Ascending aorta (tissue), 2 donors: ENCODE measurements at regions not wholly inside any gene's neighbourhood (a gene's known extent, or its start where the extent isn't known, plus 50 kb on each side); places are given as distances from the start of the nearest gene placed in this dataset.
"Not testable (repeated sequence)": the region's sequence is repeated elsewhere in the genome, so short reads cannot be mapped to it uniquely, and the experiment has no call there.

Experiments
- DNase-seq, 2 donors: peaks; one replicate each; pipeline ENCODE4 v3.0.0-alpha.2; 2019; ENCODE audit warnings: low spot score in 2 of 2
- H3K27ac ChIP-seq, 2 donors: fragments of 200-600 bp; sonication (generic); one replicate each; pipeline ENCODE4 v1.5.1; 2016 to 2017; ENCODE audit warnings: mild to moderate bottlenecking in 1 of 2
- H3K27me3 ChIP-seq: fragments of 200-600 bp; sonication (generic); one replicate; pipeline ENCODE4 v1.5.1; 2017
- H3K36me3 ChIP-seq, 2 donors: fragments of 200-600 bp; sonication (generic); one replicate each; pipeline ENCODE4 v1.5.1; 2016
- H3K4me1 ChIP-seq, 2 donors: fragments of 200-600 bp; sonication (generic); one replicate each; pipeline ENCODE4 v1.5.1; 2016 to 2017; ENCODE audit warnings: mild to moderate bottlenecking in 1 of 2
- H3K4me3 ChIP-seq, 2 donors: fragments of 200-600 bp; sonication (generic); one replicate each; pipeline ENCODE4 v1.5.1; 2016 to 2017; ENCODE audit warnings: mild to moderate bottlenecking in 1 of 2
- H3K9me3 ChIP-seq, 2 donors: fragments of 200-600 bp; sonication (generic); one replicate each; pipeline ENCODE4 v1.5.1; 2016
- intact Hi-C: fragments of 100-400 bp; cut with DNase I; formaldehyde crosslinking; loops from one replicate; pipeline ENCODE4 v1.15.1; 2023
- TF ChIP-seq, protein P1 (sequence below), 3 experiments: fragments of 200-600 bp in 2 of 3; fragments of 450-650 bp in 1 of 3; sonication (generic) in 2 of 3; IDR thresholded peaks; one replicate each; pipeline ENCODE4 v1.5.1; 2016 to 2019; ENCODE audit warnings: antibody characterized with exemption in 3 of 3, mild to moderate bottlenecking in 1 of 3, moderate library complexity in 1 of 3

- Histone ChIP-seq H3K36me3 (no peaks in the 10 kb centered on the region), H3K27me3 (no peaks in the 10 kb centered on the region), H3K27ac (no peak overlapping the region), H3K4me1 (no peaks in the 10 kb centered on the region), H3K4me3 (no peak overlapping the region), H3K9me3 (no peaks in the 10 kb centered on the region)
- TF ChIP-seq, protein P1, sequence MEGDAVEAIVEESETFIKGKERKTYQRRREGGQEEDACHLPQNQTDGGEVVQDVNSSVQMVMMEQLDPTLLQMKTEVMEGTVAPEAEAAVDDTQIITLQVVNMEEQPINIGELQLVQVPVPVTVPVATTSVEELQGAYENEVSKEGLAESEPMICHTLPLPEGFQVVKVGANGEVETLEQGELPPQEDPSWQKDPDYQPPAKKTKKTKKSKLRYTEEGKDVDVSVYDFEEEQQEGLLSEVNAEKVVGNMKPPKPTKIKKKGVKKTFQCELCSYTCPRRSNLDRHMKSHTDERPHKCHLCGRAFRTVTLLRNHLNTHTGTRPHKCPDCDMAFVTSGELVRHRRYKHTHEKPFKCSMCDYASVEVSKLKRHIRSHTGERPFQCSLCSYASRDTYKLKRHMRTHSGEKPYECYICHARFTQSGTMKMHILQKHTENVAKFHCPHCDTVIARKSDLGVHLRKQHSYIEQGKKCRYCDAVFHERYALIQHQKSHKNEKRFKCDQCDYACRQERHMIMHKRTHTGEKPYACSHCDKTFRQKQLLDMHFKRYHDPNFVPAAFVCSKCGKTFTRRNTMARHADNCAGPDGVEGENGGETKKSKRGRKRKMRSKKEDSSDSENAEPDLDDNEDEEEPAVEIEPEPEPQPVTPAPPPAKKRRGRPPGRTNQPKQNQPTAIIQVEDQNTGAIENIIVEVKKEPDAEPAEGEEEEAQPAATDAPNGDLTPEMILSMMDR (IDR thresholded peaks at IDR 0.05): no peak
- DNase-seq: no peak
- intact Hi-C loops: no loop called here
These were observed 90.5 kb upstream of the GDNF start for GRCh38 chr5:37930350-37930749.

- no peaks in the 10 kb centered on the region for H3K4me1 ChIP-seq
- H3K9me3 ChIP-seq: no peaks in the 10 kb centered on the region
- TF ChIP-seq, protein P1 (IDR thresholded peaks at IDR 0.05): no peak
- H3K27me3 ChIP-seq: no peaks in the 10 kb centered on the region
- H3K4me3 ChIP-seq: no peak overlapping the region
- no peak for DNase-seq
- no peaks in the 10 kb centered on the region for H3K36me3 ChIP-seq
- no peak overlapping the region for H3K27ac ChIP-seq
- intact Hi-C loops: no loop called here
These were observed 90.0 kb upstream of the GDNF start for GRCh38 chr5:37929791-37930190.

GRCh38 chr5:37927753-37928152 is 87.9 kb upstream of the GDNF start:
- H3K27me3 ChIP-seq, H3K4me1 ChIP-seq, H3K9me3 ChIP-seq, intact Hi-C loops, H3K36me3 ChIP-seq, DNase-seq, H3K4me3 ChIP-seq, H3K27ac ChIP-seq: not testable (repeated sequence)

GRCh38 chr5:37926732-37927131 is 86.9 kb upstream of the GDNF start:
- Histone ChIP-seq H3K9me3 (no peaks in the 10 kb centered on the region), H3K27ac (no peak overlapping the region), H3K4me1 (no peaks in the 10 kb centered on the region), H3K27me3 (no peaks in the 10 kb centered on the region), H3K36me3 (no peaks in the 10 kb centered on the region), H3K4me3 (no peak overlapping the region)
- no peak for DNase-seq
- intact Hi-C loops: no loop called here
- TF ChIP-seq, protein P1 (IDR thresholded peaks at IDR 0.05): no peak

- Histone ChIP-seq H3K9me3 (no peaks in the 10 kb centered on the region), H3K27ac (no peak overlapping the region), H3K4me3 (no peak overlapping the region), H3K4me1 (no peaks in the 10 kb centered on the region), H3K36me3 (no peaks in the 10 kb centered on the region), H3K27me3 (no peaks in the 10 kb centered on the region)
- no peak for DNase-seq
- TF ChIP-seq, protein P1 (IDR thresholded peaks at IDR 0.05): no peak
- intact Hi-C loops: no loop called here
These were observed 81.6 kb upstream of the GDNF start for GRCh38 chr5:37921452-37921851.

DNA sequence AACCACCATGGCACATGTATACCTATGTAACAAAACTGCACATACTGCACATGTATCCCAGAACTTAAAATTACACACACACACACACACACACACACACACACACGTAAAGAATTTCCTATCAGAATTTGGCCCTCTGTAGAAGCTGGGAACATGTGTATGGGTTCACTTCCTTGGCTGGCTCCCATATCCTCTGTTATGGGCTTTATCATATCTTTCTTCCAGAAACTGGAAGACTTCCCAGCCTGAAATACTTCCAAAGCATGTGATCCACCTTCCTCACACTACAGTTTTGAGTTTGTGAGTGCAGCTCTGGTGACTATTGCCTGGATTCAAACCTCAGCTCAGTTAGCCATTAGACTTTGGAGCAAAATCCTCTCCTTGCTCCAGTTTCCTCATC is 78.6 kb upstream of the GDNF start:
- Histone ChIP-seq H3K4me1 (no peaks in the 10 kb centered on the region), H3K27ac (no peak overlapping the region), H3K36me3 (no peaks in the 10 kb centered on the region), H3K27me3 (no peaks in the 10 kb centered on the region), H3K9me3 (no peaks in the 10 kb centered on the region), H3K4me3 (no peak overlapping the region)
- TF ChIP-seq, protein P1 (IDR thresholded peaks at IDR 0.05): no peak
- intact Hi-C loops: no loop called here
- DNase-seq: no peak
